Esophagus squamous epithelium (tissue), 5 donors: ENCODE measurements at regions not wholly inside any gene's neighbourhood (a gene's known extent, or its start where the extent isn't known, plus 50 kb on each side); places are given as distances from the start of the nearest gene placed in this dataset.

Experiments used
- DNase-seq: peaks from one replicate; lab custom pipeline; 2025; lab: John Stamatoyannopoulos, UW
- H3K27ac ChIP-seq, 4 donors: fragments of 200-600 bp; sonication (generic); one replicate each; pipeline ENCODE4 v1.5.1; 2016 to 2019; ENCODE audit warnings: mild to moderate bottlenecking in 1 of 4
- H3K27me3 ChIP-seq, 4 donors: fragments of 200-600 bp; sonication (generic); 1 replicate in 3 of 4; 2 replicates in 1 of 4; pipeline versions ENCODE4 v1.5.1 to v1.6.0; 2017 to 2021; ENCODE audit warnings: antibody characterized with exemption in 1 of 4
- H3K36me3 ChIP-seq, 3 donors: fragments of 200-600 bp; sonication (generic); one replicate each; pipeline ENCODE4 v1.5.1; 2016 to 2019
- H3K4me1 ChIP-seq, 3 donors: fragments of 200-600 bp; sonication (generic); one replicate each; pipeline ENCODE4 v1.5.1; 2017 to 2019
- H3K4me3 ChIP-seq, 4 donors: fragments of 200-600 bp; sonication (generic); 1 replicate in 3 of 4; 2 replicates in 1 of 4; pipeline ENCODE4 v1.5.1; 2016 to 2019; ENCODE audit warnings: mild to moderate bottlenecking in 2 of 4, moderate library complexity in 1 of 4
- H3K9me3 ChIP-seq, 3 donors: fragments of 200-600 bp; sonication (generic); one replicate each; pipeline ENCODE4 v1.5.1; 2016 to 2019
- POLR2A ChIP-seq, 4 donors: fragments of 450-650 bp; IDR thresholded peaks; one replicate each; pipeline ENCODE4 v1.6.1; 2017; ENCODE audit warnings: antibody characterized with exemption in 4 of 4, mild to moderate bottlenecking in 4 of 4, moderate library complexity in 3 of 4
- WGBS, 2 donors: methylation state at CpG; one replicate each; pipeline ENCODE4 v1.1.5; 2018; 5-methylcytosine and 5-hydroxymethylcytosine counted together
- intact Hi-C: fragments of 100-400 bp; cut with DNase I; formaldehyde crosslinking; loops from one replicate; pipeline ENCODE4 v1.15.0; 2022
- TF ChIP-seq, protein P1 (sequence below), 6 experiments: fragments of 450-650 bp in 4 of 6; fragments of 200-600 bp in 2 of 6; sonication (generic) in 2 of 6; IDR thresholded peaks; one replicate each; pipeline ENCODE4 v1.5.1; 2016 to 2019; ENCODE audit warnings: antibody characterized with exemption in 6 of 6, mild to moderate bottlenecking in 4 of 6, moderate library complexity in 4 of 6
- donor health status: DM: yes; HTN: yes; CAD: no.

DNA sequence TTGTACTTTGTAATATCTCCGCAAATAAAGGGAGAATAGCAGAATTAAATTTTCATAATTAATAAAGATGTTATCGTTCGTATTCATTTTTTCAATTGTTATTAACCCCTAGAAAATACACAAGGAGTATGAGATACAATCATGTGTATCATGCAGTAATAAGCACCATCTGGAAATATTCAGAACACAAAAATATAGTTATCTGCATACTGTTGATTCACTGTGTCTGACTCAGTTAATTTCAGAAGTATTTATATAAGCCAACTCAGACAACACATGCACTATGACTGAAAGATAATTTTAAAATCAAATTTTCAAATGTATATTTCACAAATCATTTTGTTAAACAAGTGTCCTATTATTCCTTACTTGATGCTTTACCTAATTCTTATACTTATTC is 1954.8 kb downstream of the ARAP2 start:
- Histone ChIP-seq H3K36me3 (no peaks in the 10 kb centered on the region), H3K27ac (no peak overlapping the region), H3K27me3 (no peaks in the 10 kb centered on the region), H3K4me3 (no peak overlapping the region), H3K9me3 (no peaks in the 10 kb centered on the region), H3K4me1 (no peaks in the 10 kb centered on the region)
- intact Hi-C loops: no loop called here
- TF ChIP-seq, protein P1, sequence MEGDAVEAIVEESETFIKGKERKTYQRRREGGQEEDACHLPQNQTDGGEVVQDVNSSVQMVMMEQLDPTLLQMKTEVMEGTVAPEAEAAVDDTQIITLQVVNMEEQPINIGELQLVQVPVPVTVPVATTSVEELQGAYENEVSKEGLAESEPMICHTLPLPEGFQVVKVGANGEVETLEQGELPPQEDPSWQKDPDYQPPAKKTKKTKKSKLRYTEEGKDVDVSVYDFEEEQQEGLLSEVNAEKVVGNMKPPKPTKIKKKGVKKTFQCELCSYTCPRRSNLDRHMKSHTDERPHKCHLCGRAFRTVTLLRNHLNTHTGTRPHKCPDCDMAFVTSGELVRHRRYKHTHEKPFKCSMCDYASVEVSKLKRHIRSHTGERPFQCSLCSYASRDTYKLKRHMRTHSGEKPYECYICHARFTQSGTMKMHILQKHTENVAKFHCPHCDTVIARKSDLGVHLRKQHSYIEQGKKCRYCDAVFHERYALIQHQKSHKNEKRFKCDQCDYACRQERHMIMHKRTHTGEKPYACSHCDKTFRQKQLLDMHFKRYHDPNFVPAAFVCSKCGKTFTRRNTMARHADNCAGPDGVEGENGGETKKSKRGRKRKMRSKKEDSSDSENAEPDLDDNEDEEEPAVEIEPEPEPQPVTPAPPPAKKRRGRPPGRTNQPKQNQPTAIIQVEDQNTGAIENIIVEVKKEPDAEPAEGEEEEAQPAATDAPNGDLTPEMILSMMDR (IDR thresholded peaks at IDR 0.05): no peak
- TF ChIP-seq POLR2A (IDR thresholded peaks at IDR 0.05): no peak
- WGBS, 2 donors: 86 to 95% methylated on average over 3 of the region's 3 CpGs
- DNase-seq: no peak

DNA sequence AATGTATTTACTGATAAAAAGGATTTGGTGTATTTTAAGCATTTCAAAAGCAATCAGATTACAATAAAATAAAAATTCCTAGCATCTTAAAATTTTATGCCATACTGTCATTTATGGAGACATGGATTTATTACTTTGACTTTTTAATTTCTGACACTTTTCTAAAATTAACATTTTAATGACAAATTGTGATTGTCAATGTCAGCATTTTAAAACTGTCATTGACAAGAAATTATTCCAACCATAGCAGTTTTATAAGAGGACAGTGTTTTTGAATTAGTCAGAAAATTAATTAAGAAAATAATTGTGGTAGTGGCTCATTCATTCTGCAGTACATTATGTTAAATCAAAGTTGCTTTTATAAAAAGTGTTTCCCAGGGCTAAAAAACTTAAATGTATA is 1954.4 kb downstream of the ARAP2 start:
- no peak for TF ChIP-seq POLR2A (IDR thresholded peaks at IDR 0.05)
- TF ChIP-seq, protein P1 (IDR thresholded peaks at IDR 0.05): no peak
- H3K27ac ChIP-seq: no peak overlapping the region
- H3K36me3 ChIP-seq: no peaks in the 10 kb centered on the region
- H3K4me3 ChIP-seq: no peak overlapping the region
- no peaks in the 10 kb centered on the region for H3K27me3 ChIP-seq
- intact Hi-C loops: no loop called here
- no peaks in the 10 kb centered on the region for H3K4me1 ChIP-seq
- H3K9me3 ChIP-seq: no peaks in the 10 kb centered on the region
- no peak for DNase-seq

DNA sequence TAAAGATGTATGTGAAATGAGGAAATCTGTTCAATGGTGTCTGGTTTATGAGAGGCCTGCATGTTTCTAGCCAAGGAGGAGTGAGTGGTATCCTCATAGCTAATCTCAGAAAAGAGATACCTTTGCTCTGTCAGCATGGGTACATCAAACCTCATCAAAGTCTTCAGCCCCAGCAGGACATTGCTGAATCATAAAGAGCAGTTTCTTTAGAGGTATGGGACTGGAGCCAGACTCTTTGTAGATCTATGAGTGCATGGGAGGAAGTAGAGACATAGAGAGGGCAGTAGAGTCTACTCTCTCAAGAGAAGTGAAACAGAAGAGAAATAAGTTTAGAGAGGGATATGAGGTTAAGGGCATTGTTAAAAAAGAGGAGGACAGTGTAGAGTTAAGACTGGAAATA is 1950.9 kb downstream of the ARAP2 start:
- Histone ChIP-seq H3K4me1 (no peaks in the 10 kb centered on the region), H3K4me3 (no peak overlapping the region), H3K9me3 (no peaks in the 10 kb centered on the region), H3K27me3 (no peaks in the 10 kb centered on the region), H3K27ac (no peak overlapping the region), H3K36me3 (no peaks in the 10 kb centered on the region)
- TF ChIP-seq, protein P1 (IDR thresholded peaks at IDR 0.05): no peak
- TF ChIP-seq POLR2A (IDR thresholded peaks at IDR 0.05): no peak
- no peak for DNase-seq
- intact Hi-C loops: no loop called here

- H3K27ac ChIP-seq: no peak overlapping the region
- intact Hi-C loops: no loop called here
- H3K4me1 ChIP-seq: no peaks in the 10 kb centered on the region
- no peaks in the 10 kb centered on the region for H3K27me3 ChIP-seq
- no peaks in the 10 kb centered on the region for H3K9me3 ChIP-seq
- TF ChIP-seq, protein P1 (IDR thresholded peaks at IDR 0.05): no peak
- no peak for TF ChIP-seq POLR2A (IDR thresholded peaks at IDR 0.05)
- DNase-seq: no peak
- no peaks in the 10 kb centered on the region for H3K36me3 ChIP-seq
- no peak overlapping the region for H3K4me3 ChIP-seq
Observed at GRCh38 chr4:34309383-34309906, 1934.9 kb downstream of the ARAP2 start.

- no peak overlapping the region for H3K27ac ChIP-seq
- no peaks in the 10 kb centered on the region for H3K4me1 ChIP-seq
- H3K36me3 ChIP-seq: no peaks in the 10 kb centered on the region
- TF ChIP-seq POLR2A (IDR thresholded peaks at IDR 0.05): no peak
- TF ChIP-seq, protein P1 (IDR thresholded peaks at IDR 0.05): no peak
- intact Hi-C loops: no loop called here
- H3K4me3 ChIP-seq: no peak overlapping the region
- H3K9me3 ChIP-seq: no peaks in the 10 kb centered on the region
- DNase-seq: no peak
- H3K27me3 ChIP-seq: no peaks in the 10 kb centered on the region
Observed at GRCh38 chr4:34318773-34319172, 1925.5 kb downstream of the ARAP2 start.
